ENCODE measurements at regions not wholly inside any gene's neighbourhood (a gene's known extent, or its start where the extent isn't known, plus 50 kb on each side); places are given as distances from the start of the nearest gene placed in this dataset.
"Not testable (repeated sequence)": the region's sequence is repeated elsewhere in the genome, so short reads cannot be mapped to it uniquely, and the experiment has no call there.

- no peak for DNase-seq
These were observed 703.9 kb downstream of the FSCB start for GRCh38 chr14:43803076-43803689.

- DNase-seq: no peak
These were observed 711.4 kb downstream of the FSCB start for GRCh38 chr14:43795600-43796228.

- no peak for DNase-seq
These were observed 713.5 kb downstream of the FSCB start for GRCh38 chr14:43793579-43793978.

GRCh38 chr14:43792980-43793379 lies 714.1 kb downstream of the FSCB start:
- no peak for DNase-seq

- DNase-seq: no peak
These were observed 716.4 kb downstream of the FSCB start for GRCh38 chr14:43790681-43791080.

- DNase-seq: no peak
These were observed 717.6 kb downstream of the FSCB start for GRCh38 chr14:43789458-43789857.

- DNase-seq: peak; percentile 13
These were observed 720.9 kb downstream of the FSCB start for GRCh38 chr14:43786066-43786762.

GRCh38 chr14:43784432-43784831 lies 722.7 kb downstream of the FSCB start:
- not testable (repeated sequence) for DNase-seq

GRCh38 chr14:43778937-43779639 lies 728.0 kb downstream of the FSCB start:
- DNase-seq: no peak

- DNase-seq: no peak
These were observed 728.5 kb downstream of the FSCB start for GRCh38 chr14:43778570-43778936.

GRCh38 chr14:43765474-43765873 lies 741.6 kb downstream of the FSCB start:
- no peak for DNase-seq

- DNase-seq: no peak
These were observed 742.6 kb downstream of the FSCB start for GRCh38 chr14:43764433-43764832.

GRCh38 chr14:43755707-43756106 lies 751.4 kb downstream of the FSCB start:
- no peak for DNase-seq

- DNase-seq: no peak
These were observed 752.2 kb downstream of the FSCB start for GRCh38 chr14:43754838-43755237.

- no peak for DNase-seq
These were observed 761.3 kb downstream of the FSCB start for GRCh38 chr14:43745746-43746145.

- DNase-seq: no peak
These were observed 771.2 kb downstream of the FSCB start for GRCh38 chr14:43735932-43736331.

GRCh38 chr14:43729143-43729542 lies 777.9 kb downstream of the FSCB start:
- no peak for DNase-seq

- DNase-seq: no peak
These were observed 800.2 kb downstream of the FSCB start for GRCh38 chr14:43706900-43707299.

GRCh38 chr14:43698561-43699284 lies 808.4 kb downstream of the FSCB start:
- not testable (repeated sequence) for DNase-seq

GRCh38 chr14:43697003-43697402 lies 810.1 kb downstream of the FSCB start:
- no peak for DNase-seq

- no peak for DNase-seq
These were observed 814.4 kb downstream of the FSCB start for GRCh38 chr14:43692706-43693105.

- DNase-seq: peak; percentile 41
These were observed 819.2 kb downstream of the FSCB start for GRCh38 chr14:43687921-43688320.

- no peak for DNase-seq
These were observed 829.5 kb downstream of the FSCB start for GRCh38 chr14:43677581-43677980.
